Progenitor cell of endocrine pancreas (in vitro differentiated cells): ENCODE measurements at regions not wholly inside any gene's neighbourhood (a gene's known extent, or its start where the extent isn't known, plus 50 kb on each side); places are given as distances from the start of the nearest gene placed in this dataset.
"Not testable (repeated sequence)": the region's sequence is repeated elsewhere in the genome, so short reads cannot be mapped to it uniquely, and the experiment has no call there.

ENCODE experiments used
- DNase-seq: peaks from one replicate; pipeline ENCODE4 v3.0.0; 2021; ENCODE audit warnings: low spot score; ENCODE audit not compliant: unreplicated experiment
- H3K27ac Mint-ChIP-seq: 2 replicates; pipeline ENCODE4 v1.8.0; 2021; ENCODE audit warnings: mild to moderate bottlenecking, moderate library complexity, mixed read lengths
- H3K27me3 Mint-ChIP-seq: 2 replicates; pipeline ENCODE4 v1.8.0; 2021; ENCODE audit warnings: mixed read lengths
- H3K36me3 Mint-ChIP-seq: 2 replicates; pipeline ENCODE4 v1.8.0; 2022; ENCODE audit warnings: mixed read lengths; ENCODE audit not compliant: insufficient read depth
- H3K4me1 Mint-ChIP-seq: 2 replicates; pipeline ENCODE4 v1.8.0; 2021; ENCODE audit warnings: low read depth, mixed read lengths
- H3K4me3 Mint-ChIP-seq: 2 replicates; pipeline ENCODE4 v1.8.0; 2021; ENCODE audit warnings: low read depth, mild to moderate bottlenecking, moderate library complexity, mixed read lengths
- H3K9me3 Mint-ChIP-seq: 2 replicates; pipeline ENCODE4 v1.8.0; 2021; ENCODE audit warnings: low read depth, mixed read lengths
- TF ChIP-seq, protein P1 (sequence below): fragments of 200-600 bp; sonication (generic); IDR thresholded peaks from one replicate; pipeline ENCODE4 v1.5.0; 2021; ENCODE audit warnings: antibody characterized with exemption, mild to moderate bottlenecking; ENCODE audit not compliant: unreplicated experiment

DNA sequence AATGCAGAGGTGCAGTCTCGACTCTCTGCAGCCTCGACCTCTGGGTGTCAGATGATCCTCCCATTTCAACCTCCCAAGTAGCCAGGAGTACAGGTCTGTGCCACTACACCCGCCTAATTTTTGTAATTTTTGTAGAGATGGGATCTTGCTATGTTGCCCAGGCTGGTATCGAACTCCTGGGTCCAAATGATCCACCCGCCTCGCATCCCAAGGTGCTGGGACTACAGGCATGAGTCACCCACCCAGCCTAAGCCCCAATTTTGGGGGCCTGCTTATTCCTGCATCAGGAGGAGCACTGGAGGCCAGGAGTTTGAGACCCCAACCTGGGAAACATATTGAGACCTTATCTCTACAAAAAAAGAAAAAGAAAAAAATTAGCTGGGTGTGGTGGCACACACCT, 80.1 kb upstream of the ADGRE5 start:
- no peaks in the 10 kb centered on the region for H3K4me1 Mint-ChIP-seq
- TF ChIP-seq, protein P1, sequence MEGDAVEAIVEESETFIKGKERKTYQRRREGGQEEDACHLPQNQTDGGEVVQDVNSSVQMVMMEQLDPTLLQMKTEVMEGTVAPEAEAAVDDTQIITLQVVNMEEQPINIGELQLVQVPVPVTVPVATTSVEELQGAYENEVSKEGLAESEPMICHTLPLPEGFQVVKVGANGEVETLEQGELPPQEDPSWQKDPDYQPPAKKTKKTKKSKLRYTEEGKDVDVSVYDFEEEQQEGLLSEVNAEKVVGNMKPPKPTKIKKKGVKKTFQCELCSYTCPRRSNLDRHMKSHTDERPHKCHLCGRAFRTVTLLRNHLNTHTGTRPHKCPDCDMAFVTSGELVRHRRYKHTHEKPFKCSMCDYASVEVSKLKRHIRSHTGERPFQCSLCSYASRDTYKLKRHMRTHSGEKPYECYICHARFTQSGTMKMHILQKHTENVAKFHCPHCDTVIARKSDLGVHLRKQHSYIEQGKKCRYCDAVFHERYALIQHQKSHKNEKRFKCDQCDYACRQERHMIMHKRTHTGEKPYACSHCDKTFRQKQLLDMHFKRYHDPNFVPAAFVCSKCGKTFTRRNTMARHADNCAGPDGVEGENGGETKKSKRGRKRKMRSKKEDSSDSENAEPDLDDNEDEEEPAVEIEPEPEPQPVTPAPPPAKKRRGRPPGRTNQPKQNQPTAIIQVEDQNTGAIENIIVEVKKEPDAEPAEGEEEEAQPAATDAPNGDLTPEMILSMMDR, result no peak
- no peaks in the 10 kb centered on the region for H3K9me3 Mint-ChIP-seq
- no peak for DNase-seq
- H3K36me3 Mint-ChIP-seq, result no peaks in the 10 kb centered on the region
- H3K4me3 Mint-ChIP-seq, result no peak overlapping the region
- no peaks in the 10 kb centered on the region for H3K27me3 Mint-ChIP-seq
- H3K27ac Mint-ChIP-seq, result no peak overlapping the region

DNA sequence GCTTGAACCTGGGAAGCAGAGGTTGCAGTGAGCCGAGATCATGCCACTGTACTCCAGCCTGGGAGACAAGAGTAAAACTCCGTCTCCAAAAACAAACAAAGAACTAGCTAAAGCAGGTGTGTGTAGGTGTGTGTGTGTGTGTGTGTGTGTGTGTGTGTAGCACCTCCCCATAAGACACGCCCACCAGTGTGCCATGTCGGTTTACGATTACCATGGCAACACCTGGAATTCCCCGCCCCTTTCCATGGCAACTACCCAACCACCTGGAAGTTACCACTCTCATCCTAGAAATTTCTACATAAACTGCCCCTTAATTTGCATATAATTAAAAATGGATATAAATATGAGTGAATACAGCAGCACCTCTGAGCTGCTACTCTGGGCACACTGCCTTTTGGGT, 80.9 kb upstream of the ADGRE5 start:
- H3K27ac Mint-ChIP-seq, result no peak overlapping the region
- H3K36me3 Mint-ChIP-seq, result no peaks in the 10 kb centered on the region
- no peaks in the 10 kb centered on the region for H3K9me3 Mint-ChIP-seq
- no peak overlapping the region for H3K4me3 Mint-ChIP-seq
- DNase-seq, result no peak
- H3K4me1 Mint-ChIP-seq, result no peaks in the 10 kb centered on the region
- no peaks in the 10 kb centered on the region for H3K27me3 Mint-ChIP-seq
- TF ChIP-seq, protein P1, result no peak

DNA sequence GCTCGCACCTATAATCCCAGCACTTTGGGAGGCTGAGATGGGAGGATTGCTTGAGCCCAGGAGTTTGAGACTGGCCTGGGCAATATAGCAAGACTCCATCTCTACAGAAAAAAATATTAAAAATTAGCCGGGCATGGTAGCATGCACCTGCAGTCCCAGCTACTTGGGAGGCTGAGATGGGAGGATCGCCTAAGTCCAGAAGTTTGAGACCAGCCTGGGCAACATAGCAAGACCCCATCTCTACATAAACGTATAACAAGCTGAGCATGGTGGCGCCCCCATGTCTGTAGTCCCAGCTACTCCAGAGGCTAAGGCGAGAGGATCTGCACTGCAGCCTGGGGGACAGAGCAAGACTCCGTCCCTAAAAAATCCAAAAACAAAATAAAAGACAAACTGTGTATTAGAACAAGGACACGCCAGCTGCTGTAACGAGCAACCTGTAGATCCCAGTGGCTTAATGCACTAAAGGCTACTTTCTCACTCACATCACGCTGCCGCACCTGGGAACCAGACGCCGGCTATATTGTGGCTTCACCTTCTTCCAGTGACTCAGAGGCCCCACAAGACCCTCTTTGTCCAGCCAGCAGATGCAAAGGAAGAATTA, 81.9 kb upstream of the ADGRE5 start:
- not testable (repeated sequence) for H3K36me3 Mint-ChIP-seq, H3K27me3 Mint-ChIP-seq, H3K4me3 Mint-ChIP-seq, H3K9me3 Mint-ChIP-seq, H3K4me1 Mint-ChIP-seq, H3K27ac Mint-ChIP-seq, DNase-seq

DNA sequence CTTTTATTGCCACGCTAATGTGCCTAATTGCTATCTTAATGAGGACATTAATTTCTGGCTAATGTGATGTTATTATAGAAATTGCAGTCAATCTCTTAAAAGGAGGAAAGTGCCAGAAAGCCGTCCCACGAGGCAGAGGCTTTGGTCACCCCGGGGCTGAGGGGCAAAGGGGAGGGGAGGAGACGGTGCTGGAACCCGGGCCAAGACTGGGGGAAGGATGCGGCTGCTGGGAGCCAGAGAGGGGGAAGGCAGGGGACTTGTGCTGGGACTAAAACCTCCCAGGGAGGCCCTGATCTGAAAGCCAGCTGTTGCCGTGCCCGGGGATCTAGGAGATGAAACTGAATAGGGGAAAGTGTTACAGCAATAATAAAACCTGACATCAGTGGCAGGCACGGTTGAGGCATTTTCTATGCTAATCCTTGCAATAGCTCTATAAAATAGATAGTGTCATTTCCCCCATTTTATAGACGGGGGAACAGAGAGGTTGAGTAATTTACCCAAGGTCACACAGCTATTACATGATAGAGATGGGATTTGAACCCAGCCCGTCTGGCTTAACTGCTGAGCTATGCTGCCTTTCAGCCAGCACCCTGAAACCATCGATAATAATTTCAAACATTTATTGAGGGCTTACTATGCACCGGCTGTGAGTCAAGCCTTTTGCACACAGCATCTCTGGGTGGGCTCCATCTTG, 83.2 kb upstream of the ADGRE5 start:
- not testable (repeated sequence) for DNase-seq, H3K9me3 Mint-ChIP-seq, H3K27me3 Mint-ChIP-seq, H3K27ac Mint-ChIP-seq, H3K36me3 Mint-ChIP-seq, H3K4me1 Mint-ChIP-seq, H3K4me3 Mint-ChIP-seq

DNA sequence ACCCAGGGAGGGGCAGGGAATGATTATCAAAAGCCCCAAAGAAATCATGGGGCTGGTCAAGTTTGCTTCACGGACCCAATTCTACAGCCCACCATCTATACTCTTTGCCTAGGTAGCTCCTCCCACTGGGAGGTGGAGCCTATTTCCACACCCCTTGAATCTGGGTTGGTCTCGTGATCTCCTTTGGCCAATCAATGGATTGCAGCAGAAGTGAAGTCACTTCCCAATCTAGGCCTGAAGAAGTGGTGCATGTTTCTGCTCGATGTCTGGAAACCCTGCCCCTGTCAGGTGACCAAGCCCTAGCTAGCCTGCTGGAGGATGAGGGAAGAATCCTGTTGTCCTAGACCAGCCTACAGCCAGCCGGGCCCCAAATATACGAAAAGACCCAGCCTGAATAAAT, 86.3 kb upstream of the ADGRE5 start:
- H3K27ac Mint-ChIP-seq, H3K4me3 Mint-ChIP-seq, DNase-seq, H3K4me1 Mint-ChIP-seq, H3K27me3 Mint-ChIP-seq, H3K36me3 Mint-ChIP-seq, H3K9me3 Mint-ChIP-seq: not testable (repeated sequence)

DNA sequence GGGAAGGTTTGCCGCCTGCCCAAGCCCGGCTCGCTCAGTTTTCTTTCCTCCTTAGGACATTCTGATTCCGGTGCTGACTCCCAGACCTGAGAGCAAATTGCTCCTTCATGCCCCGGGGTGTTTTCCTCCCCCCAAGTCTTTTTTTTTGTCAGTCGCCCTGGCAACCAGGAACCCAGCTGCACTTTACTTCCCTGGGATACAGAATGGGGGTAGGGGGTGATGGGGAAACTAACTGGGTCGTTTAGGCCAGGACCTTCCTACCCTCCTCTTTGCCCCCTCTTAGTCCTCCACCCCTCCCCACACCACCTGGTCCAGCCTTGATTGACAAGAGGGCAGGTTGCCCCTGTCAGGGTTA, 87.5 kb upstream of the ADGRE5 start:
- Mint-ChIP-seq H3K4me3 (peak overlapping the region; percentile 67), H3K27ac (peak overlapping the region; percentile 41)
- H3K4me1 Mint-ChIP-seq, DNase-seq, H3K36me3 Mint-ChIP-seq, H3K27me3 Mint-ChIP-seq, H3K9me3 Mint-ChIP-seq: not testable (repeated sequence)

DNA sequence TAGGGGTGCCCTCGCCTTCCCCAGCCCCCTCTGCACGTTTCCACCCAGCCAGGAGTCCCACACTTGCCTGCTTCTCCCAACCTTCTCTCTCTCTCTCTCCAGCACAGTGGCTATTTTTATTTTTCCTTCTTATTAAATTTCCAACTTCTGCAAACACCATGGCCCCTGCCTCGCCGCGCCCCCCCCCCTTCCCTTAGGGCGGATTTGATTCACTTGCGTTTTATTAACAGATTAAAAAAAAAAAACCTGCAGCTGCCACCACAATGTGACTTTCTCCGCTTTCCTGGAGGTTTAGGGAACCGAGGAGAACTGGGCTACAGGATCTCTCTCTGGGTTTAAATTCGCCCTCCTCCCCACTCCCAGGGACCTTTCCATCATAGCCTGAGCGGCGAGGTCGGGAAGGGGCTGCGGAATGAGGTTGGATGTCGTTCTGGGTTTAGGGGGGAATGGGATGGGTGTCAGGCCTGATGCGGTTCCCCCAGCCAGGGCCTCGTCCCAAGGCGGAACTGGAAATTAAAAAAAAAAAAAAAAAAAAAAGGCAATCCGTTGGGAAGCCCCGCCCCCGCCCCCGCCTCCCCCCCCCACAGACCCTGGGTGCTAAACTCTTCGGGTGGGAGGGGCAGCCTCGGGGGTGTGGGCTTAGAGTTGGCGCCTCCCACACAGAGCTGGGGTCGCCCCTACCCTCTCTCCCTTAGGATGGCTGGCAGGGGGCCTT, 87.3 kb upstream of the ADGRL1 start:
- Mint-ChIP-seq H3K27ac (peak overlapping the region; percentile 41), H3K4me3 (peak overlapping the region; percentile 67)
- not testable (repeated sequence) for DNase-seq, H3K4me1 Mint-ChIP-seq, H3K36me3 Mint-ChIP-seq, H3K9me3 Mint-ChIP-seq, H3K27me3 Mint-ChIP-seq

DNA sequence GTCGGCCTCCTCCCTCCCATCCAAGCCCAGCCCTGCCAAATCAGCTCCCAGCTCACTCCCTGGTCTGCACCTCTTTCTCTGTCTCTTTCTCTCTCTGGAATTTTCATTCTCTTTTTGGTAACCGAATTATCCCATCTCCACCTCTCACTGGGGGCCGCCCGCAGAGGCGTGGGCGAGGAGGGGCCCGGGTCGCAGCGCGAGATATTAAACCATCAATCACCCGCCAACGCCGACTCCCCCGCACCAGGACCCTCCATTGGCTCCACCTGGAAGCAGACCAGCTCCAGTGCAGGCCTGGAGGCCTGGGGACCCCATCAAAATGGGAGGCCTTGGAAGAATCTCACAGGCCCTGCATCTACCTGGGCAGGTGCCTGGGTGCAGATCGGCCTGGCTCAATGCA, 83.8 kb upstream of the ADGRL1 start:
- not testable (repeated sequence) for H3K27me3 Mint-ChIP-seq, H3K9me3 Mint-ChIP-seq, H3K4me3 Mint-ChIP-seq, H3K4me1 Mint-ChIP-seq, H3K27ac Mint-ChIP-seq, DNase-seq, H3K36me3 Mint-ChIP-seq

DNA sequence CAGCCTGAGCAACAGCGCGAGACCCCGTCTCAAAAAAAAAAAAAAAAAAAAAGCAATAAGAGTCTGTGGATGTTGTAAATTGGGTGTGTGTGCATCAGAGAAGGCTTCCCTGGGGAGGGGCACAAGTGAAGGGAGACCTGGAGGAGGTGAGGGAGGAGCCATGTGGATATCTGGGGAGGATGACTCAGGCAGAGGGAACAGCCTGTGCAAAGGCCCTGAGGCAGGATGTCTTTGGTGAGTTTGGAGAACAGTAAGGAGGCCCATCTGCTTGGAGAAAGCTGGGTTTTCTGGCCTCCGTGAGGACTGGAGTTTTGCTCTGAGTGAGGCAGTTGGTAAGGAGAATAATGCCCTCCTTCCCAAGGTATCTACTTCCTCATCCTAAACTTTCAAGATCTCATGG, 81.9 kb upstream of the ADGRL1 start:
- not testable (repeated sequence) for H3K27me3 Mint-ChIP-seq, H3K9me3 Mint-ChIP-seq, H3K27ac Mint-ChIP-seq, H3K4me3 Mint-ChIP-seq, H3K4me1 Mint-ChIP-seq, DNase-seq, H3K36me3 Mint-ChIP-seq

DNA sequence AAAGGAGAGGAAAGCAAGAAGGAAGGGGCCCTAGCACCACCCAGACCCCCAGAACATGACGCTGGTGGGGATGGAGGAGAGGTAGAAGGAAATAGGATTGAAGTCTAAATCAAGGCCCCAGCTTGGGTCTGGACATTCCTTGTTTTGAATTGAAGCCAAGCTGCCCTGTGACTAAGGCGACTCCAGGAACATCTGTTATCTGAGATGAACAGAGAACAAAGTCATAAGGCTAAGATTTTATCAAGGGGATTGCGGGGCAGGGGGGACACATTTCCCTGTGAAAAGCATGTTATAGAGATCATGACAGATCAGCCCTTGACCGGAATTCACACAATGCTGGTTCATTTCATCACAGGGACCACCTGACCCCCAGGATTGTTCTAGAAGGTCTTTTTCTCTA, 80.6 kb upstream of the ADGRL1 start:
- H3K9me3 Mint-ChIP-seq, H3K27ac Mint-ChIP-seq, H3K27me3 Mint-ChIP-seq, DNase-seq, H3K36me3 Mint-ChIP-seq, H3K4me3 Mint-ChIP-seq, H3K4me1 Mint-ChIP-seq: not testable (repeated sequence)

DNA sequence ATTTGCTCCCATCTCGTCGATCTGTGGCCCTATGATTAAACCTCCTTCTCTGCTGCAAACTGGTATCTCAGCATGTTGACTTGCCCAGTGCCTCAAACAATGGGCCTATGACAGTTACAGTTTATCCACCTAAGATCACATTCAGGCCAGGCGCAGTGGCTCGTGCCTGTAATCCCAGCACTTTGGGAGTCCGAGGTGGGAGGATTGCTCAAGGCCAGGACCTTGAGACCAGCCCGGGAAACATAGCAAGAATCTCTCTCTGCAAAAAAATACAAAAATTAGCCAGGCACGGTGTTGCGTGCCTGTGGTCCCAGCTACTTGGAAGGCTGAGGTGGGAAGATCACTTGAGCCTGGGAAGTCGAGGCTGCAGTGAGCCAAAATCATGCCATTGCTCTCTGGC, 79.8 kb upstream of the ADGRL1 start:
- not testable (repeated sequence) for H3K27me3 Mint-ChIP-seq, DNase-seq, H3K4me1 Mint-ChIP-seq, H3K9me3 Mint-ChIP-seq, H3K36me3 Mint-ChIP-seq, H3K4me3 Mint-ChIP-seq
- peak overlapping the region; percentile 41 for H3K27ac Mint-ChIP-seq
